Kidney (tissue), 13 donors: ENCODE measurements at regions not wholly inside any gene's neighbourhood (a gene's known extent, or its start where the extent isn't known, plus 50 kb on each side); places are given as distances from the start of the nearest gene placed in this dataset.
"Not testable (repeated sequence)": the region's sequence is repeated elsewhere in the genome, so short reads cannot be mapped to it uniquely, and the experiment has no call there.

Experiments used
- DNase-seq, 5 donors: peaks; one replicate each; pipeline ENCODE4 v3.0.0-alpha.2; 2013 to 2020
- FAIRE-seq: peaks from 2 replicates; lab custom pipeline; 2012; peaks lifted over from hg19 to GRCh38; lab: Jason Lieb, UNC
- H3K27ac ChIP-seq, 2 donors: one replicate each; pipeline ENCODE4 v1.7.0; 2013; ENCODE audit warnings: low read depth in 2 of 2, low read length in 2 of 2, inconsistent platforms in 1 of 2
- H3K27me3 ChIP-seq: one replicate; pipeline ENCODE4 v1.7.1; 2013; ENCODE audit warnings: low read length, inconsistent platforms; ENCODE audit not compliant: control insufficient read depth, insufficient read depth
- H3K36me3 ChIP-seq, 3 donors: one replicate each; pipeline versions ENCODE4 v1.7.0 to v1.7.1; 2013; ENCODE audit warnings: low read length in 3 of 3, control low read depth in 1 of 3, inconsistent platforms in 1 of 3; ENCODE audit not compliant: insufficient read depth in 3 of 3, control insufficient read depth in 2 of 3
- H3K4me1 ChIP-seq, 3 donors: one replicate each; pipeline versions ENCODE4 v1.7.0 to v1.7.1; 2013; ENCODE audit warnings: low read length in 3 of 3, inconsistent platforms in 1 of 3, low read depth in 1 of 3; ENCODE audit not compliant: control insufficient read depth in 2 of 3, insufficient read depth in 2 of 3
- H3K4me3 ChIP-seq, 3 donors: one replicate each; pipeline versions ENCODE4 v1.7.0 to v1.8.1; 2013; ENCODE audit warnings: low read length in 3 of 3, control low read depth in 1 of 3, inconsistent platforms in 1 of 3
- H3K9ac ChIP-seq, 3 donors: one replicate each; pipeline versions ENCODE4 v1.7.0 to v1.7.1; 2013; ENCODE audit warnings: low read length in 3 of 3, control low read depth in 1 of 3, inconsistent platforms in 1 of 3
- H3K9me3 ChIP-seq, 3 donors: one replicate each; pipeline versions ENCODE4 v1.7.0 to v1.7.1; 2013; ENCODE audit warnings: low read length in 3 of 3, control low read depth in 1 of 3, inconsistent platforms in 1 of 3; ENCODE audit not compliant: control insufficient read depth in 2 of 3, insufficient read depth in 1 of 3
- CTCF ChIP-seq: IDR thresholded peaks from 3 replicates; pipeline ENCODE4 v1.5.1; 2012; ENCODE audit warnings: mild to moderate bottlenecking, moderate library complexity, borderline replicate concordance; ENCODE audit not compliant: insufficient read depth; ENCODE audit errors: extremely low read depth
- intact Hi-C: fragments of 100-400 bp; cut with DNase I; formaldehyde crosslinking; loops from one replicate; pipeline ENCODE4 v1.11.1; 2022
- donor health status: control.
- donor health status: control.
- donor health status: control.
- donor health status: control.
- donor health status: control.
- donor health status: DM: yes; HTN: yes; CAD: no.
- donor health status: Normal renal cell carcinoma (clear cell type).

GRCh38 chr16:8120001-8120400, 470.3 kb downstream of the TMEM114 start:
- DNase-seq (no peak), FAIRE-seq (no peak)
- Histone ChIP-seq H3K4me3 (no peak overlapping the region), H3K9ac (no peak overlapping the region), H3K27ac (no peak overlapping the region), H3K27me3 (no peaks in the 10 kb centered on the region), H3K36me3 (no peaks in the 10 kb centered on the region), H3K9me3 (peaks cover 0 to 8% (median 0%) of the 10 kb centered on the region in 3 donors), H3K4me1 (no peaks in the 10 kb centered on the region)
- intact Hi-C loops, result no loop called here
- TF ChIP-seq CTCF, result no peak

- Histone ChIP-seq H3K36me3 (no peaks in the 10 kb centered on the region), H3K4me1 (no peaks in the 10 kb centered on the region), H3K9ac (no peak overlapping the region), H3K4me3 (no peak overlapping the region), H3K27ac (no peak overlapping the region), H3K27me3 (no peaks in the 10 kb centered on the region), H3K9me3 (peaks cover 0 to 6% (median 2%) of the 10 kb centered on the region in 3 donors)
- DNase-seq (no peak), FAIRE-seq (no peak)
- intact Hi-C loops, result no loop called here
- no peak for TF ChIP-seq CTCF
Measured at GRCh38 chr16:8115814-8116213, 474.5 kb downstream of the TMEM114 start.

DNA sequence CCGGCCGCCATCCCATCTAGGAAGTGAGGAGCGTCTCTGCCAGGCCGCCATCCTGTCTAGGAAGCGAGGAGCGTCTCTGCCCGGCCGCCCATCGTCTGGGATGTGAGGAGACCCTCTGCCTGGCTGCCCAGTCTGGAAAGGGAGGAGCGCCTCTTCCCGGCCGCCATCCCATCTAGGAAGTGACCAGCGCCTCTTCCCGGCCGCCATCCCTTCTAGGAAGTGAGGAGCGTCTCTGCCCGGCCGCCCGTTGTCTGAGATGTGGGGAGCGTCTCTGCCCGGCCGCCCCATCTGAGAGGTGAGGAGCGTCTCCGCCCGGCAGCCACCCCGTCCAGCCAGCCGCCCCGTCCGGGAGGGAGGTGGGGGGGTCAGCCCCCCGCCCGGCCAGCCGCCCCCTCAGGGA, 475.4 kb downstream of the TMEM114 start:
- DNase-seq, H3K4me3 ChIP-seq, H3K9ac ChIP-seq, H3K27ac ChIP-seq, FAIRE-seq, H3K9me3 ChIP-seq, H3K27me3 ChIP-seq, H3K4me1 ChIP-seq, H3K36me3 ChIP-seq, intact Hi-C loops: not testable (repeated sequence)

DNA sequence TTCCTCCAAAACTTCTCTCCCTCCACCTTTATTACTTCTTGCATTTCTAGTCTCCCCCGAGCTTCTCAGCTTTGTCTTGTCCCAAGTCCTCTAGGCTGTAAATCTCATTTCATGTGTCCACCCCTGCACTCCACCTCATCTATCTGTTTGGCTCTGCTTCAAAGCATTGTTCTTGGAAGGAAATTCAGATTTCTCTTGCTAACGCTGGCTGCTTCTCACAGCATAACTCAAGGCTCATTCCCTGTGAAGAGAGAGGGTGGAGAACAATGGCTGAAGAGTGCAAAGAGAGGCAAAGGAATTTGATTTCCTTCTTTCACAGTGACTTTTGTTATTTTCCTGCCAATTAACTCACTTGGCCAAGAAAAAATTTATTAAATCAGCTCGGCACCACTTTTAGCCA, 476.5 kb downstream of the TMEM114 start:
- Histone ChIP-seq H3K9ac (no peak overlapping the region), H3K4me1 (no peaks in the 10 kb centered on the region), H3K9me3 (peaks cover 0 to 2% (median 0%) of the 10 kb centered on the region in 3 donors), H3K27me3 (no peaks in the 10 kb centered on the region), H3K27ac (no peak overlapping the region), H3K4me3 (no peak overlapping the region), H3K36me3 (no peaks in the 10 kb centered on the region)
- intact Hi-C loops, result no loop called here
- no peak for TF ChIP-seq CTCF
- DNase-seq (no peak), FAIRE-seq (no peak)
